K562 (cell line): ENCODE measurements at regions not wholly inside any gene's neighbourhood (a gene's known extent, or its start where the extent isn't known, plus 50 kb on each side); places are given as distances from the start of the nearest gene placed in this dataset.

Experiments used
- ATAC-seq: fragments of 200-7000 bp; cut with Tn5 transposase; 3 replicates; pipeline ENCODE4 v1.9.1; 2020; ENCODE audit warnings: moderate library complexity
- BruUV-seq: library from RNA; stranded (reverse); fragments of 400-500 nt; replicated peaks from 2 replicates; lab custom pipeline; 2021; lab: Mats Ljungman, UMichigan
- CTCF ChIA-PET: fragments of 300-600 bp; formaldehyde crosslinking; extraction: SDS; loops from one replicate; lab custom pipeline; 2021; ENCODE audit warnings: low intra/inter-chr PET ratio; lab: Yijun Ruan, JAX
- POLR2A ChIA-PET: fragments of 300-600, 350-650 bp; sonication (Branson Sonifier 250); formaldehyde crosslinking; extraction: SDS; loops from one replicate; lab custom pipeline; 2021; ENCODE audit warnings: antibody characterized with exemption, inconsistent platforms; lab: Yijun Ruan, JAX
- DNase-seq, 4 experiments: peaks; one replicate each; pipeline versions ENCODE4 v3.0.0 to v3.0.0-alpha.2; 2011 to 2018; ENCODE audit warnings: low spot score in 3 of 4, mixed read lengths in 3 of 4; ENCODE audit errors: extremely low read depth in 1 of 4
- FAIRE-seq: peaks from 2 replicates; lab custom pipeline; 2011; peaks lifted over from hg19 to GRCh38; lab: Jason Lieb, UNC
- H2AFZ ChIP-seq: 2 replicates; pipeline ENCODE4 v1.6.0; 2011; ENCODE audit warnings: low read depth, low read length, control low read depth, inconsistent platforms
- H3K27ac ChIP-seq: fragments of 200-600 bp; 3 replicates; pipeline ENCODE4 v1.8.0; 2011; ENCODE audit warnings: low read depth, mild to moderate bottlenecking, control low read depth, inconsistent platforms, low read length, moderate library complexity, mixed read lengths; ENCODE audit errors: extremely low read depth
- H3K27me3 ChIP-seq, 2 experiments: fragments of 300-600 bp in 1 of 2; 2 replicates in 1 of 2; 3 replicates in 1 of 2; pipeline versions ENCODE4 v1.6.0 to v1.8.0; 2011; ENCODE audit warnings: inconsistent platforms in 2 of 2, low read length in 2 of 2, mild to moderate bottlenecking in 1 of 2, mixed read lengths in 1 of 2, moderate library complexity in 1 of 2; ENCODE audit not compliant: control insufficient read depth in 2 of 2, insufficient read depth in 2 of 2
- H3K36me3 ChIP-seq: fragments of 300-600 bp; 3 replicates; pipeline ENCODE4 v1.8.0; 2011; ENCODE audit warnings: mild to moderate bottlenecking, low read length, inconsistent platforms; ENCODE audit not compliant: control insufficient read depth, insufficient read depth
- H3K4me1 ChIP-seq, 2 experiments: fragments of 200-600 bp in 1 of 2; replicated peaks in 1 of 2; 2 replicates in 1 of 2; 3 replicates in 1 of 2; pipeline versions ENCODE4 v1.5.1 to v1.8.0; 2011; ENCODE audit warnings: inconsistent platforms in 2 of 2, low read length in 2 of 2, mild to moderate bottlenecking in 1 of 2, mixed read lengths in 1 of 2, moderate library complexity in 1 of 2; ENCODE audit not compliant: control insufficient read depth in 2 of 2, insufficient read depth in 2 of 2
- H3K4me2 ChIP-seq: 2 replicates; pipeline ENCODE4 v1.6.1; 2011; ENCODE audit warnings: low read length, control low read depth, inconsistent platforms, mixed read lengths; ENCODE audit not compliant: insufficient read depth
- H3K4me3 ChIP-seq: fragments of 200-600 bp; sonication (generic), shearing (Covaris generic); 2 replicates; pipeline ENCODE4 v1.5.1; 2016; ENCODE audit warnings: control low read depth, inconsistent platforms
- H3K79me2 ChIP-seq: fragments of 200-600 bp; 3 replicates; pipeline ENCODE4 v1.8.0; 2011; ENCODE audit warnings: low read length, inconsistent platforms; ENCODE audit not compliant: control insufficient read depth, insufficient read depth
- H3K9ac ChIP-seq, 2 experiments: 2 replicates each; pipeline versions ENCODE4 v1.6.0 to v1.6.1; 2011; ENCODE audit warnings: low read depth in 2 of 2, low read length in 2 of 2, control low read depth in 1 of 2, inconsistent platforms in 1 of 2, mild to moderate bottlenecking in 1 of 2, mixed read lengths in 1 of 2; ENCODE audit not compliant: insufficient read depth in 1 of 2
- H3K9me1 ChIP-seq: one replicate; pipeline ENCODE4 v1.6.0; 2011; ENCODE audit warnings: inconsistent platforms, mild to moderate bottlenecking, low read length, moderate library complexity; ENCODE audit not compliant: control insufficient read depth, insufficient read depth
- H3K9me3 ChIP-seq: replicated peaks from 2 replicates; pipeline ENCODE4 v1.5.1; 2011; ENCODE audit warnings: low read depth, low read length, inconsistent platforms; ENCODE audit not compliant: control insufficient read depth, insufficient read depth
- H4K20me1 ChIP-seq: replicated peaks from 2 replicates; pipeline ENCODE4 v1.6.1; 2011; ENCODE audit warnings: low read length, inconsistent platforms, mixed read lengths; ENCODE audit not compliant: control insufficient read depth, insufficient read depth
- ARID1B ChIP-seq: fragments of 450-650 bp; IDR thresholded peaks from 2 replicates; pipeline ENCODE4 v1.6.1; 2016; ENCODE audit warnings: antibody characterized with exemption, mild to moderate bottlenecking, inconsistent platforms
- ATF6 ChIP-seq: sonication (generic); formaldehyde crosslinking; IDR thresholded peaks from 2 replicates; pipeline ENCODE4 v1.4.0; 2020; ENCODE audit warnings: mild to moderate bottlenecking, missing genetic modification reagents
- CBX1 ChIP-seq: sonication (generic); IDR thresholded peaks from 2 replicates; pipeline ENCODE4 v1.6.1; 2016; ENCODE audit warnings: antibody characterized with exemption, low read depth, mild to moderate bottlenecking
- CHCHD3 ChIP-seq: fragments of 250-450 bp; sonication (Bioruptor Pico); IDR thresholded peaks from 2 replicates; pipeline ENCODE4 v2.1.2; 2022; ENCODE audit warnings: mild to moderate bottlenecking
- EP300 ChIP-seq: IDR thresholded peaks from 2 replicates; pipeline ENCODE4 v1.6.1; 2012; ENCODE audit warnings: low read length, improper control_type of control experiment
- EP400 ChIP-seq: fragments of 450-650 bp; IDR thresholded peaks from 2 replicates; pipeline ENCODE4 v1.6.1; 2017; ENCODE audit warnings: antibody characterized with exemption, mild to moderate bottlenecking, moderate library complexity
- ERF ChIP-seq: fragments of 450-650 bp; formaldehyde crosslinking; IDR thresholded peaks from 2 replicates; pipeline ENCODE4 v1.4.0; 2020; ENCODE audit warnings: mild to moderate bottlenecking, mixed read lengths
- JUND ChIP-seq, 2 experiments: IDR thresholded peaks; 2 replicates in 1 of 2; 3 replicates in 1 of 2; pipeline ENCODE4 v1.6.1; 2011; ENCODE audit warnings: borderline replicate concordance in 2 of 2, low read depth in 2 of 2, low read length in 2 of 2, improper control_type of control experiment in 1 of 2, missing biosample characterization in 1 of 2, missing genetic modification characterization in 1 of 2, missing genetic modification reagents in 1 of 2
- MCM5 ChIP-seq: fragments of 450-650 bp; IDR thresholded peaks from 2 replicates; pipeline ENCODE4 v1.6.1; 2016; ENCODE audit warnings: low read depth
- MNT ChIP-seq, 2 experiments: fragments of 450-650 bp; conservative IDR thresholded peaks; 2 replicates each; pipeline ENCODE4 v1.6.1; 2017; ENCODE audit warnings: mild to moderate bottlenecking in 2 of 2, moderate library complexity in 2 of 2
- NCOA6 ChIP-seq: fragments of 450-650 bp; IDR thresholded peaks from 2 replicates; pipeline ENCODE4 v1.6.1; 2017; ENCODE audit warnings: mild to moderate bottlenecking
- RHOXF2B ChIP-seq: fragments of 250-450 bp; sonication (Bioruptor Pico); conservative IDR thresholded peaks from 2 replicates; pipeline ENCODE4 v1.5.1; 2021
- U2AF2 ChIP-seq: fragments of 200-400 bp; formaldehyde crosslinking; optimal IDR thresholded peaks from 2 replicates; pipeline ENCODE3; 2017; ENCODE audit warnings: low read depth, mild to moderate bottlenecking, low read length
- ZNF253 ChIP-seq: fragments of 250-450 bp; sonication (Bioruptor Pico); conservative IDR thresholded peaks from 2 replicates; pipeline ENCODE4 v1.6.1; 2021; ENCODE audit warnings: mild to moderate bottlenecking
- WGBS: fragments of 100-300 bp; shearing (Covaris generic); methylation state at CpG from one replicate; pipeline ENCODE4 v1.1.6; 2016; ENCODE audit warnings: low coverage, mixed read lengths; ENCODE audit not compliant: insufficient coverage; ENCODE audit errors: missing lambda C conversion rate; 5-methylcytosine and 5-hydroxymethylcytosine counted together
- in situ Hi-C: fragments of 300-500 bp; cut with MboI; formaldehyde crosslinking; loops from 4 replicates; pipeline ENCODE4 v1.15.0; 2018; ENCODE audit warnings: inconsistent platforms, mixed read lengths
- intact Hi-C: fragments of 100-400 bp; cut with micrococcal nuclease; formaldehyde crosslinking; loops from 2 replicates; pipeline ENCODE4 v1.14.2; 2022

- Histone ChIP-seq H2AFZ (no peak overlapping the region), H3K4me2 (no peak overlapping the region), H3K9me3 (no peaks in the 10 kb centered on the region), H3K9ac (no peak overlapping the region), H4K20me1 (no peaks in the 10 kb centered on the region), H3K4me3 (no peak overlapping the region), H3K27me3 (no peaks in the 10 kb centered on the region), H3K9me1 (no peaks in the 10 kb centered on the region), H3K36me3 (no peaks in the 10 kb centered on the region), H3K79me2 (no peaks in the 10 kb centered on the region), H3K27ac (no peak overlapping the region), H3K4me1 (no peaks in the 10 kb centered on the region)
- WGBS, result 0% methylated on average over 2 of the region's 2 CpGs
- no peak for FAIRE-seq
- in situ Hi-C loops, result no loop called here
- BruUV-seq, result no TSS peak
- TF ChIP-seq CHCHD3 (CRISPR knock-in tag) (no peak), RHOXF2B (CRISPR knock-in tag) (no peak), EP300 (no peak), ATF6 (no peak), ERF (CRISPR knock-in tag) (no peak), EP400 (no peak), ARID1B (no peak), U2AF2 (no peak), MNT (conservative IDR thresholded peaks at IDR 0.05) (no peak), ZNF253 (CRISPR knock-in tag) (no peak), NCOA6 (no peak), CBX1 (no peak), JUND (IDR thresholded peaks at IDR 0.05; ENCODE audit: borderline replicate concordance, low read depth, low read length) (no peak), JUND (tag; IDR thresholded peaks at IDR 0.05; ENCODE audit: borderline replicate concordance, low read depth, low read length) (no peak), MCM5 (no peak)
- intact Hi-C loops, result no loop called here
- DNase-seq, result no peak
- no peak for ATAC-seq
- POLR2A ChIA-PET, result no interaction called here
- CTCF ChIA-PET, result no interaction called here
Measured at GRCh38 chr21:17359781-17360180, 153.1 kb upstream of the CXADR start.
